K562 (cell line): ENCODE measurements at regions not wholly inside any gene's neighbourhood (a gene's known extent, or its start where the extent isn't known, plus 50 kb on each side); places are given as distances from the start of the nearest gene placed in this dataset.

Experiments
- ATAC-seq: fragments of 200-7000 bp; cut with Tn5 transposase; 3 replicates; pipeline ENCODE4 v1.9.1; 2020; ENCODE audit warnings: moderate library complexity
- BruUV-seq: library from RNA; stranded (reverse); fragments of 400-500 nt; replicated peaks from 2 replicates; lab custom pipeline; 2021; lab: Mats Ljungman, UMichigan
- CTCF ChIA-PET: fragments of 300-600 bp; formaldehyde crosslinking; extraction: SDS; loops from one replicate; lab custom pipeline; 2021; ENCODE audit warnings: low intra/inter-chr PET ratio; lab: Yijun Ruan, JAX
- POLR2A ChIA-PET: fragments of 300-600, 350-650 bp; sonication (Branson Sonifier 250); formaldehyde crosslinking; extraction: SDS; loops from one replicate; lab custom pipeline; 2021; ENCODE audit warnings: antibody characterized with exemption, inconsistent platforms; lab: Yijun Ruan, JAX
- DNase-seq, 4 experiments: peaks; one replicate each; pipeline versions ENCODE4 v3.0.0 to v3.0.0-alpha.2; 2011 to 2018; ENCODE audit warnings: low spot score in 3 of 4, mixed read lengths in 3 of 4; ENCODE audit errors: extremely low read depth in 1 of 4
- FAIRE-seq: peaks from 2 replicates; lab custom pipeline; 2011; peaks lifted over from hg19 to GRCh38; lab: Jason Lieb, UNC
- H2AFZ ChIP-seq: 2 replicates; pipeline ENCODE4 v1.6.0; 2011; ENCODE audit warnings: low read depth, low read length, control low read depth, inconsistent platforms
- H3K27ac ChIP-seq: fragments of 200-600 bp; 3 replicates; pipeline ENCODE4 v1.8.0; 2011; ENCODE audit warnings: low read depth, mild to moderate bottlenecking, control low read depth, inconsistent platforms, low read length, moderate library complexity, mixed read lengths; ENCODE audit errors: extremely low read depth
- H3K27me3 ChIP-seq, 2 experiments: fragments of 300-600 bp in 1 of 2; 2 replicates in 1 of 2; 3 replicates in 1 of 2; pipeline versions ENCODE4 v1.6.0 to v1.8.0; 2011; ENCODE audit warnings: inconsistent platforms in 2 of 2, low read length in 2 of 2, mild to moderate bottlenecking in 1 of 2, mixed read lengths in 1 of 2, moderate library complexity in 1 of 2; ENCODE audit not compliant: control insufficient read depth in 2 of 2, insufficient read depth in 2 of 2
- H3K36me3 ChIP-seq: fragments of 300-600 bp; 3 replicates; pipeline ENCODE4 v1.8.0; 2011; ENCODE audit warnings: mild to moderate bottlenecking, low read length, inconsistent platforms; ENCODE audit not compliant: control insufficient read depth, insufficient read depth
- H3K4me1 ChIP-seq, 2 experiments: fragments of 200-600 bp in 1 of 2; replicated peaks in 1 of 2; 2 replicates in 1 of 2; 3 replicates in 1 of 2; pipeline versions ENCODE4 v1.5.1 to v1.8.0; 2011; ENCODE audit warnings: inconsistent platforms in 2 of 2, low read length in 2 of 2, mild to moderate bottlenecking in 1 of 2, mixed read lengths in 1 of 2, moderate library complexity in 1 of 2; ENCODE audit not compliant: control insufficient read depth in 2 of 2, insufficient read depth in 2 of 2
- H3K4me2 ChIP-seq: 2 replicates; pipeline ENCODE4 v1.6.1; 2011; ENCODE audit warnings: low read length, control low read depth, inconsistent platforms, mixed read lengths; ENCODE audit not compliant: insufficient read depth
- H3K4me3 ChIP-seq: fragments of 200-600 bp; sonication (generic), shearing (Covaris generic); 2 replicates; pipeline ENCODE4 v1.5.1; 2016; ENCODE audit warnings: control low read depth, inconsistent platforms
- H3K79me2 ChIP-seq: fragments of 200-600 bp; 3 replicates; pipeline ENCODE4 v1.8.0; 2011; ENCODE audit warnings: low read length, inconsistent platforms; ENCODE audit not compliant: control insufficient read depth, insufficient read depth
- H3K9ac ChIP-seq, 2 experiments: 2 replicates each; pipeline versions ENCODE4 v1.6.0 to v1.6.1; 2011; ENCODE audit warnings: low read depth in 2 of 2, low read length in 2 of 2, control low read depth in 1 of 2, inconsistent platforms in 1 of 2, mild to moderate bottlenecking in 1 of 2, mixed read lengths in 1 of 2; ENCODE audit not compliant: insufficient read depth in 1 of 2
- H3K9me1 ChIP-seq: one replicate; pipeline ENCODE4 v1.6.0; 2011; ENCODE audit warnings: inconsistent platforms, mild to moderate bottlenecking, low read length, moderate library complexity; ENCODE audit not compliant: control insufficient read depth, insufficient read depth
- H3K9me3 ChIP-seq: replicated peaks from 2 replicates; pipeline ENCODE4 v1.5.1; 2011; ENCODE audit warnings: low read depth, low read length, inconsistent platforms; ENCODE audit not compliant: control insufficient read depth, insufficient read depth
- H4K20me1 ChIP-seq: replicated peaks from 2 replicates; pipeline ENCODE4 v1.6.1; 2011; ENCODE audit warnings: low read length, inconsistent platforms, mixed read lengths; ENCODE audit not compliant: control insufficient read depth, insufficient read depth
- CCAR2 ChIP-seq: fragments of 200-400 bp; formaldehyde crosslinking; IDR thresholded peaks from 2 replicates; pipeline ENCODE4 v1.6.1; 2017; ENCODE audit warnings: mild to moderate bottlenecking, low read depth, low read length
- CXXC5 ChIP-seq: fragments of 250-450 bp; sonication (Bioruptor Pico); IDR thresholded peaks from 2 replicates; pipeline ENCODE4 v1.8.0; 2022; ENCODE audit warnings: inconsistent platforms, mild to moderate bottlenecking, moderate library complexity
- ELK1 ChIP-seq: sonication (generic); formaldehyde crosslinking; IDR thresholded peaks from 2 replicates; pipeline ENCODE4 v1.8.1; 2022; ENCODE audit warnings: missing genetic modification reagents
- GATA2 ChIP-seq: sonication (generic); formaldehyde crosslinking; IDR thresholded peaks from 2 replicates; pipeline ENCODE4 v1.4.0; 2020; ENCODE audit warnings: mild to moderate bottlenecking, missing genetic modification reagents
- MCM2 ChIP-seq: fragments of 450-650 bp; IDR thresholded peaks from 2 replicates; pipeline ENCODE4 v1.6.1; 2017; ENCODE audit warnings: low read depth, mild to moderate bottlenecking
- RHOXF2B ChIP-seq: fragments of 250-450 bp; sonication (Bioruptor Pico); conservative IDR thresholded peaks from 2 replicates; pipeline ENCODE4 v1.5.1; 2021
- TRIM24 ChIP-seq, 2 experiments: fragments of 450-650 bp; IDR thresholded peaks; 2 replicates each; pipeline ENCODE4 v1.6.1; 2016
- ZNF224 ChIP-seq: sonication (generic); formaldehyde crosslinking; IDR thresholded peaks from 2 replicates; pipeline ENCODE4 v1.8.0; 2022; ENCODE audit warnings: mild to moderate bottlenecking, missing genetic modification reagents
- ZNF239 ChIP-seq: fragments of 250-450 bp; sonication (Bioruptor Pico); IDR thresholded peaks from 2 replicates; pipeline ENCODE4 v1.4.0; 2020; ENCODE audit warnings: mild to moderate bottlenecking
- ZNF277 ChIP-seq: fragments of 250-450 bp; sonication (Bioruptor Pico); IDR thresholded peaks from 2 replicates; pipeline ENCODE4 v1.8.0; 2022; ENCODE audit warnings: inconsistent platforms, mild to moderate bottlenecking, moderate library complexity, borderline replicate concordance
- ZNF384 ChIP-seq: IDR thresholded peaks from 2 replicates; pipeline ENCODE4 v1.6.1; 2012; ENCODE audit warnings: low read depth, low read length, improper control_type of control experiment
- in situ Hi-C: fragments of 300-500 bp; cut with MboI; formaldehyde crosslinking; loops from 4 replicates; pipeline ENCODE4 v1.15.0; 2018; ENCODE audit warnings: inconsistent platforms, mixed read lengths
- intact Hi-C: fragments of 100-400 bp; cut with micrococcal nuclease; formaldehyde crosslinking; loops from 2 replicates; pipeline ENCODE4 v1.14.2; 2022

- Histone ChIP-seq H3K4me1 (no peaks in the 10 kb centered on the region), H3K36me3 (no peaks in the 10 kb centered on the region), H3K9me1 (no peaks in the 10 kb centered on the region), H3K27me3 (no peaks in the 10 kb centered on the region), H4K20me1 (no peaks in the 10 kb centered on the region), H3K9ac (no peak overlapping the region), H3K9me3 (no peaks in the 10 kb centered on the region), H3K4me3 (no peak overlapping the region), H2AFZ (no peak overlapping the region), H3K79me2 (no peaks in the 10 kb centered on the region), H3K27ac (no peak overlapping the region), H3K4me2 (no peak overlapping the region)
- no peak for ATAC-seq
- CTCF ChIA-PET, result no interaction called here
- FAIRE-seq, result no peak
- in situ Hi-C loops (no loop called here), intact Hi-C loops (no loop called here)
- no TSS peak for BruUV-seq
- no peak for DNase-seq
- TF ChIP-seq TRIM24 (IDR thresholded peaks at IDR 0.05) (no peak), ZNF239 (CRISPR knock-in tag) (no peak), ZNF384 (no peak), GATA2 (no peak), RHOXF2B (no peak), ZNF224 (CRISPR knock-in tag) (no peak), CXXC5 (CRISPR knock-in tag) (no peak), ELK1 (CRISPR knock-in tag) (no peak), CCAR2 (no peak), ZNF277 (CRISPR knock-in tag) (no peak), MCM2 (no peak)
- POLR2A ChIA-PET, result no interaction called here
Measured at GRCh38 chr2:204495381-204495780, 49.9 kb upstream of the PARD3B start.
